Activated CD8-positive, alpha-beta memory T cell treated with anti-CD3 and anti-CD28 coated beads for 48 hours (primary cell): ENCODE measurements at regions not wholly inside any gene's neighbourhood (a gene's known extent, or its start where the extent isn't known, plus 50 kb on each side); places are given as distances from the start of the nearest gene placed in this dataset.
"Not testable (repeated sequence)": the region's sequence is repeated elsewhere in the genome, so short reads cannot be mapped to it uniquely, and the experiment has no call there.

Experiments
- DNase-seq, 3 experiments: peaks; one replicate each; pipeline ENCODE4 v3.0.0-alpha.2; 2020; ENCODE audit warnings: low read depth in 2 of 3, low spot score in 2 of 3

DNA sequence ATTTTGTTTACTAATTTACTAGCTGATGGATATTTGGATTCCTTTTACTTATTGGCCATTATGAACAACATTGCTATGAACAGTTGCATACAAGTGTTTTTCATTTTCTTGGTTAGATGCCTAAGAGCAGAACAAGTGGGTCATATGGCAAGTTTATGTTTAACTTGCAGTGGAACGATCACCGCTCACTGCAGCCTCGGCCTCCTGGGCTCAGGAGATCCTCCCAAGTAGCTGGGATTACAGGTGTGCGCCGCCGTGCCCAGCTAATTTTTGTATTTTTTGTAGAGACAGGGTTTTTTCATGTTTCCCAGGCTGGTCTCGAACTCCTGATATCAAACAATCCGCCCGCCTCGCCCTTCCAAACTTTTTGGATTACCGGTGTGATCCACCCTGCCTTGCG is 820.5 kb upstream of the TMPRSS15 start:
- DNase-seq: no peak

DNA sequence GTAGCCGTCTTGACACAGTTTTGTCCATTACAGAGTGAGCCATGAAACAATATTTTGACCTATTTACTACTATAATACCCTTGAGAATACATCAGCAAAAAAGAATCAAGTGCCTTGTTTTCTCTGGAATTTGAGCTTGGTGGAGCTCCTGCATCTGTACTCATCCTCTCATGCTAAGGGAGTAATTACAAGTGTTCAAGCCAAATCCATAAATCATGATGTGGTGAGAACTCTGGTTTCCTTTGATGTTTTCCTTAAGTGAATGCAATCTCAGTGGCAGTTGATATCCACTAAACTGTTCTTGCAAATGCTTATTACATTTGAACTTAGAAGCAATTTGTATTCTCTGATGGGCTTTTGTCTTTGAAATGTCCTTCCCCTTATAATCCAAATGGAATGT is 824.6 kb upstream of the TMPRSS15 start:
- DNase-seq: no peak

DNA sequence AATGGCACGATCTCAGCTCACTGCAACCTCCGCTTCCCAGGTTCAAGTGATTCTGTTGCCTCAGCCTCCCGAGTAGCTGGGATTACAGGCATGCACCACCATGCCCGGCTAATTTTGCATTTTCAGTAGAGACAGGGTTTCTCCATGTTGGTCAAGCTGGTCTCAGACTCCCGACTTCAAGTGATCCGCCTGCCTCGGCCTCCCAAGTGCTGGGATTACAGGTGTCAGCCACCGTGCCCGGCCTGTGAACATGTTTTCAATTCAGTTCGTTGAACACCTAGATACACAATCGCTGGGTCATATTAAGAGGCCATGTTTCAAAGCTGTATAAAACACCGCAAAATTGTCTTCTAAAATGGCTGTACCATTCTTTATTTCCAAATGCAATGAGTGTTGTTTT is 830.3 kb upstream of the TMPRSS15 start:
- not testable (repeated sequence) for DNase-seq

DNA sequence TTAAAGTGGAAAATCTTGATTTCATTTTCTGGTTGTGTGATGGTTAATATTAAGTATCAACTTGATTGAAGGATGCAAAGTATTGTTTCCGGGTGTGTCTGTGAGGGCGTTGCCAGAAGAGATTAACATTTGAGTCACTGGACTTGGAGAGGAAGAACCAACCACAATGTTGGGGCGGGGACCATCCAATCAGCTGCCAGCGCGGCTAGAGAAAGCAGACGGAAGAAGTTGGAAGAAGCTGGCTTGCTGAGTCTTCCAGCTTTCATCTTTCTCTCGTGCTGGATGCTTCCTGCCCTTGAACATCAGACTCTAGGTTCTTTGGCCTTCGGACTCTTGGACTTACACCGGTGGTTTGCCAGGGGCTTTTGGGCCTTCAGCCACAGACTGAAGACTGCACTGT is 832.6 kb upstream of the TMPRSS15 start:
- DNase-seq: no peak

DNA sequence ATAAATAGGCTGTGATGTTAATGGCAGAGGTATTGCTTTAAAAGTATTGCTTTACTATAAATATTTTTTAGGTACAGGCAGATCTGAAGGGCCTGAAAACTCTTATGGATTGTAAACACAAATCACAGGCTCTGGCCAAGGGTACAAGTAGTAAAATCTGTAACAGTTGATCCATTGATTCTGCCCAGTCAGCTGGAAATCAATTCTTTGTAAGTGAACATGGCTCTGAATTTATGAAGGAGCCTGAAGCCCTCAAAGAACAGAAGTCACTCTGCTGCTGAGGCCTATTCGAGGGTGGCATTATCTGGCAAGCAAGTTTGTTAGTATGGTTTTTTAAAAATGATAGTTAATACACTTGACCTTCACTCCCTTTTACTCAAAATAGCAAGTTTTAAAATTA is 834.0 kb upstream of the TMPRSS15 start:
- no peak for DNase-seq

DNA sequence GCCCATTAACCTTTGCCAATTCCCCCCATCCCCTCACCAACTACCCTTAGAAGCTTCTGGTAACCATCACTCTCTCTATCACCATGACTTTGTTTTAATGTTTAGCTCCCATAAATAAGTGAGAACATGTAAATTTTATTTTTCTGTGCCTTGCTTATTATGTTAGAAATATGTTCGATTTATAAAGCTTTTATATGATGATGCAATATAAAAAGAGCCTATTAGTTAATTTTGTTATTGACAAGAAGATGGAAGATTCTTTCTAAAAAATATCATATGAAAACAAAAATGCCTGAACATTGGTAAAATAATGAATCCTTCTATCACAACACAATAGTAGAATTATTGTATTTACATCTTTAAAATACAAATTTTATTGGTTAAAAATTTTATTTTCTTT is 836.1 kb upstream of the TMPRSS15 start:
- DNase-seq: no peak

DNA sequence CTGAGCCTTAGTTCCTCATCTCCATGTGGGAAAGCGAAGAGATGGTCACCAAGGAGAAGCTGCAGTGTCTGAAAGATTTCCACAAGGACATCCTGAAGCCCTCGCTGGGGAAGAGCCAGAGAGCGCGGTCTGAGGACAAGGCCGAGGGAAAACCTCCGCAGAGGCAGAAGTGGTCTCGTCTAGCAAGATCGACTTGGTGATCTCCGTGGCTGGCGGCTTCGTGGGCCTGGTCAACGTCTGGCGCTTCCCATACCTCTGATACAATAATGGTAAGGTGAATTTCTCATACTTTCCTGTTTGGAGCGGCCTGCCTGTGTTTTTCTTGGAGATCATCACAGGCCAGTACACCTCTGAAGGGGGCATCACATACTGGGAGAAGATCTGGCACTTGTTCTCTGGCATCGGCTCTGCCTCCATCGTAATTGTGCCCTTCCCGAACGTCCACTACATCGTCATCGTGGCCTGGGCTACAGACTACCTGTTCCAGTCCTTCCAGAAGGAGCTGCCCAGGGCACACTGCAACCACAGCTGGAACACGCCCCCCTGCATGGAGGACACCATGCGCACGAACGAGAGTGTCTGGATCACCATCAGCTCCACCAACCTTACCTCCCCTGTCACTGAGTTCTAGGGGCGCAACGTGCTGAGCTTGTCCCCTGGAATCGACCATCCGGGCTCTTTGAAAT is 841.1 kb upstream of the TMPRSS15 start:
- DNase-seq: no peak

DNA sequence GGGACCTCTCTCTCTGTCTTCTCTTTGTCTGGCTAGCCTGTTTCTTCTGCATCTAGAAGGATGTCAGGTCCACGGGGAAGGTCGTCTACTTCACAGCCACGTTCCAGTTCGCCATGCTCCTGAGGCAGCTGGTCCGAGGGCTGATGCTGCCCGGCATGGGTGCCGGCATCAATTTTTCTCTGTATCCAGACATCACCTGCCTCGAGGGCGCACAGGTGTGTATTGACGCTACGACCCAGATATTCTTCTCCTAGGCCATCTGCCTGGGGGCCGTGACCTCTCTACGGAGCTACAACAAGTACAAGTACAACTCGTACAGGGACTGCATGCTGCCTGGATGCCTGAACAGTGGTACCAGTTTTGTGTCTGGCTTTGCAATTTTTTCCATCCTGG is 841.6 kb upstream of the TMPRSS15 start:
- no peak for DNase-seq

DNA sequence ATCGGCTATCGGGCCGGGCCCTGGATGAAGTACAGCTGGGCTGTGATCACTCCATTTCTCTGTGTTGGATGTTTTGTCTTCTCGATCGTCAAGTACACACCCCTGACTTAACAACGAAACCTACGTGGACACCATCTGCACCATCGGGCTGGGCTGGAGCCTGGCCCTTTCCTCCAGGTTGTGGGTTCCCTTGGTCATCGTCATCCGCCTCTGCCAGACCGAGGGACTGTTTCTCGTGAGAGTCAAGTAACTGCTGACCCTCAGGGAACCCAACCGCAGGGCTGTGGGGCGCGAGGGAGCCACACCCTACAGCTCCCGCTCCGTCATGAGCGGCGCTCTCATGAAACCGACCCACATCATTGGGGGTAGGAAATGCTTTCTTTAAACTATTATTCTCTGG is 842.4 kb upstream of the TMPRSS15 start:
- DNase-seq: no peak

DNA sequence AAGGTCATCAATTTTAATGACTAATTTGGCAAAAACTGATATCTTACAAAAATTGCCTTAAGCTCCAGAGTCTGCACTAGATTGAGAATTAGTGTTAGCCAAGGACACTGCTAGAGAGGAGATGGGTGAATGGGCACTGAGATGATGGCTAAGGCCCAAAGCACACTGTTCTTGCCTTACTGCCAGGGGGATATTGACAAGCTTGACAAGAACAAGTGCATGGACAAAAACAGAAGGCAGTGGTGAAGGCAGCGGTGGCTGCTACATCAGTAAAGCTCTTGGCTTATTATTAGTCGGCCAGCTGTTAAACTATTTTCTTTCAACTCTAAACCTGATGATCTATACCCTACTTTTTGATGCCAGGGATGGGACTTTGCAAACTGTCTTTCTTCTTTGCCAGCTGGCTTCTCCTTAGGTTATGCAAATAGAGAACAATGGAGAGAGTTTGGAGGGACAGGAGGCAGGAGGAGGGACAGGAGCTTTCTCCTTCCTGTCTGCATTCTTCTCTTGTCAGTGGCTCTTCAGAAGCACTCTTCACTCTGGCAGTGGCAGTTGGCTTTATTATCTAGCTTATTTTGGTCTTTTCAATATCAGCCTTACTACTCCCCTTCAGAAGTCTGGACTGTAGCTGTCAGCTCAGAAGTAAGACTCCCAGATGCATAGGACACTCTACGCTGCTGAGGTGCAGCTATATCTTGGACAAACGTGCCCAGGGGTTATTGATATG is 853.5 kb upstream of the TMPRSS15 start:
- DNase-seq: no peak

DNA sequence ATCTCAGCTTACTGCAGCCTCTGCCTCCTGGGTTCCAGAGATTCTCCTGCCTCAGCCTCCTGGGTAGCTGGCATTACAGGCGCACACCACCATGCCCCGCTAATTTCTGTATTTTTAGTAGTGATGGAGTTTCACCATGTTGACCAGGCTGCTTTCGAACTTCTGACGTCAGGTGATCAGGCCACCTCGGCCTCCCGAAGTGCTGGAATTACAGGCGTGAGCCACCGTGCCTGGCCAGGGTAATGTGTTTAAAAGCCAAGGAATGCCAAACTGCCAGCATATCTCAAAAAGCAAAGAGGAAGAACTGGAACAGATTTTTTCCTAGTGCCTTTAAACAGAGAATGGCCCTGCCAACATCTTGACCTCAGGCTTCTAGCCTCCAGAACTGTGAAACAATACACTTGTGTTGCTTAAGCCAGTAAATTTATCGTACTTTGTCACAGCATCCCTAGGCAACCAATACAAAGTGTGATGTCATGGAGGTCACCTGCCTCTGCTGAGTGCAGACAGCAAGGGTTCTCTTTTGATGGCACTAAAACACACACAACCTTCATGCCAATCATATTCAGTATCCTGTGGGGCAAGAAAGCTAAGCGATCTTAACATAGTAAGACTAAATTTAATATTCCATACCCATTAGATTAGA is 858.3 kb upstream of the TMPRSS15 start:
- DNase-seq: no peak

DNA sequence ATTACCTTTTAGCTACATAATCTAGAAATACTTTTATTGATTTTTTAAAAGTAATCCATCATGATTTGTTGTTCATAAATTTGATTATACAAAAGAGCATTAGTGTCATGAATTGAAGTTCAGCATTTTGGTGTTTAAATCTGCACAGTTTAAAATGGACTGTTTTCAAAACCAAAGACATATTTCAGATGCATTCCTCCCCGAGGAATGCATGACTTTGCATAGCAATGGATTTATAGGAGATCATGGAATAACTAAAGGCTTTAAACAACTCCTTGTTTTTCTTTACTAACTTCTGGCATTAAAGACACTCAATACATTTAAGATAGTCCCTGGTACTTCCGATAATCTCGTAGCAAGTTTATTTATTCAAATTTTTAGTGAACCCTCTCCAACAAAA is 863.1 kb upstream of the TMPRSS15 start:
- no peak for DNase-seq

DNA sequence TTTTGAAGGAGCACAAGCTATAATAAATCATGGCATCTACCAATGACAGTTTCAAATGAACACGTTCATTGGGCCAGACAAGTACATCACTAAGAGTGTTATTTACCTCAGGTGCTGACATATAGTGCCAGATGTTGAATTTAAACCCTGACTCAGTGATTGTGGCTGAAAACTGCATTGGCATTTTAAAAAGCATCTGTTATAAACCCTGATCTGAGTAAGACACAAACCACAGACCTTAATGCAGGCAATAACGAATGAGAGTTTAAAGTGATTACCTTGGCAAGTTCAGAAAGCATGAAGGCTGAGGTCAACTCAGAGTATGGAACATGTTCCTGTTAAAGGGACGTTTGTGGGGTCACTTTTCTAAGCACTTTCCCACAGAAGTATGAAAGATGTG is 865.1 kb upstream of the TMPRSS15 start:
- no peak for DNase-seq

DNA sequence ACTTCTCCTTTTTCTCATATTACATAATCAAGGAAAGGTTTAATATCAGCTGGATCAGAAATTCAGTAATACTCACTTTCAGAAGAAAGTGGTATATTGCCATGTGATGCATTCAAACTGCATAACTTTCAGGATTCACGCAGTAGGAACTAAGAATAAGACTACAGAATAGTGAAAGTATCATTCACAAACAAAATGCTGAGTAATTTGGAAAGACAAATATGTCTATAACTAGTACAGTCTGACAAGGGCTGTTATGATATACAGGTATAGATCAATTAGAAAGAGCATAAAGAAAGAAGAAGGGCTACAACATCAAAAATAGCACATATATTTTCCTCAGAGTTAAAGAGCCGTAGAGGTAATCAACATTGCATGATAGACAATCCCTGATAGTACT is 871.5 kb upstream of the TMPRSS15 start:
- no peak for DNase-seq

DNA sequence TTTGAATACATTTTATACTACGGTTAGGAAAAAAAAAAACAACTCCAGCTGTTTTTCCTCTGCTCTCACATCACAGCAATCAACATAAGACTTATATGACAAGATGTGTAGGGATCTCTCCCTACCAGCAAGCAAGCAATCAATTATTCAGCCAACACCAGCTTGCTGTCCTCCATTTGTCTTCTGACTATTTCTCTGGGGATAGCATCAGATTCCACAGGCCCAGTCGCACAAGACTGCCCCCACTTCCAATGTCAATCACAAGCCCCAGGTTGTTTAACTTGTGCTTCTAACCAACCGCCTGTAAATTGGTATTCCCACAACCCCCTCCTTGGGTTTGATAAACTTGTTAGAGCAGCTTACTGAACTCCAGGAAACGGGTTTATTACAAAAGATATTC is 873.1 kb upstream of the TMPRSS15 start:
- DNase-seq: no peak

DNA sequence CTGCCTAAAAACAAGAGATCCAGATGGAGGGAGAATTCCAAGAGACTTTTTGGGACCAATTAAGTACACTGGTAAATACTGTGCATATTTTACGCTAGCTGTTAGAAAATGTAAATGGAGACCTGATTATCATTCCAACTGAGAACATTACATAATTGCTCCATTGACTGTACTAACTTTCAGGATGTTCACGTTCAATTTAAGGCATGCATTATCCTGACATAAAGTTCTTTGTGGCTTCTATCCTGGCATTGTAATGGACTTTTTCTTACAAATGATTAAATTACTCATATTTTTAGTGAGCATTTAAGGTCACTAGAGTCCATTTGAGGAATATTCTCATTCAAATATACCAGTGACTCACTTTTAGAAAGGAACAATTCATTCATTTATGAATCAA is 883.3 kb upstream of the TMPRSS15 start:
- no peak for DNase-seq

DNA sequence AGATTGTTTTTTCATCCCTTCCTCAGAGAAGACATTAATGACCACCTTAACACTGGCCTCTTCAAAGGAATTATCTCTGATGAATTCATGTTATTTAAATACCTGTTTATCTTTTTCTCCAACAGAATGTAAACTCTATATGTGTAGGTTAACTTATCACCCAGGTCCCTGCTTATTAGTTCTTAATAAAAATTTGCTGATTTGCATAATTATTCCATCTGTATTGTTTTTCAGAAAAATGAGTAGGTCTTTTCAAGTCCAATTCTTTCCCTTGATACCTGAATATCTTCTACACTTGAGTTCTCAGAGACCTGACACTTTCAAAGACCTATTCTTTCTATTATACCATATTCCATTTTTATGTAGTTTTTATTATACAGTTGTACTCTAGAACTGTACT is 886.7 kb upstream of the TMPRSS15 start:
- DNase-seq: no peak

DNA sequence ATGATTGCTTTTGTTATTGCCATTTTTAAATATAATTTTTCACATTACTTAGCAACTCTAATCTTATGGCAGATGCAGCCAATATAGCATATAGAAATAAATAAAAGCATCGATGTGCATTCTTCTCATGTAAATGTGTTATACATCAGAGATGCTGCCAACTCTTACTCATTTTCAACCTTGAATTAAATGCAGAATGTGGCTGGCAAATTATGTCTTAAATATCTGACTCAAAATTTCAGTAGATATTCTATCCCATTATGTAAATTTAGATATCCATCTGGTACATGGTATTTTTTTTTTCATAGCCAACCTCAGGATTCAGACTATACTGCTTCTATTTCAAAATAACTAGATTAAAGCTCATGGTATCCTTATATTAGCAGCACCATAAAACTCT is 916.7 kb upstream of the TMPRSS15 start:
- DNase-seq: no peak

DNA sequence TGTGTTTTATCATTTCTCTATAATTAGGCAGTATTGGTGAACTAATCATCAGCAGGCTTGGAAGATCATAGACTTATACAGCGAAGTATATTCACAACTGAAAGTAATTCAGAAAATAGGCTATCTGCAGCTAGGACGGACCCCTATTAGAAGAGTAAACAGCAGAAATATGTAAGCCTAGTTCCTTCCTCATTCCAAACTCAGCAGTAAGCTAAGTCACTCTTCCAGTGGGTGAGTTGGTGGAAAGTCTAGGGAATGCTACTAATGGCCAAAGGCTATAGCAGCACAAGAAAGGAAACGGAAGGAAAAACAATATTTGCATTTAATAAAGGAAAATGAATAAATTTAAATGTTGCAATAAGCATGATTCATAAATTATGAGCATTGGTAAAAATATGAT is 918.1 kb upstream of the TMPRSS15 start:
- no peak for DNase-seq

DNA sequence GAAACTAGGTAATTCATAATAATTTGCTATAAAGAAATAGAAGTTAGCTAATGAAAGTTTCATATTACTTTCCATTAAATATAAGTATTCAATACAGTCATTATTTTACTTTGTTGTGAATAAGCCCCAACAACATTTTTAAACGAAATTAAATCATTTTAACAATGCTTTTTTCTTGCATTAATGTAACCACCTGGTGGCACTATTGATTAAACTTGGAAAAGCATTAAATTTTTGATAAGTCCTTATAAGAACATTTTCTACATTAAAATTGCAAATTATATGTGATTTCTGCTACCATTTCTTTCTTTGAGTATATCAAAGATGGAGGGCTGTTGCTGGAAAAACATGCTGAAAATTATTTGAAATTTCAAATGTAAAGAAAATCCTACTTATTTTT is 918.8 kb upstream of the TMPRSS15 start:
- DNase-seq: no peak

DNA sequence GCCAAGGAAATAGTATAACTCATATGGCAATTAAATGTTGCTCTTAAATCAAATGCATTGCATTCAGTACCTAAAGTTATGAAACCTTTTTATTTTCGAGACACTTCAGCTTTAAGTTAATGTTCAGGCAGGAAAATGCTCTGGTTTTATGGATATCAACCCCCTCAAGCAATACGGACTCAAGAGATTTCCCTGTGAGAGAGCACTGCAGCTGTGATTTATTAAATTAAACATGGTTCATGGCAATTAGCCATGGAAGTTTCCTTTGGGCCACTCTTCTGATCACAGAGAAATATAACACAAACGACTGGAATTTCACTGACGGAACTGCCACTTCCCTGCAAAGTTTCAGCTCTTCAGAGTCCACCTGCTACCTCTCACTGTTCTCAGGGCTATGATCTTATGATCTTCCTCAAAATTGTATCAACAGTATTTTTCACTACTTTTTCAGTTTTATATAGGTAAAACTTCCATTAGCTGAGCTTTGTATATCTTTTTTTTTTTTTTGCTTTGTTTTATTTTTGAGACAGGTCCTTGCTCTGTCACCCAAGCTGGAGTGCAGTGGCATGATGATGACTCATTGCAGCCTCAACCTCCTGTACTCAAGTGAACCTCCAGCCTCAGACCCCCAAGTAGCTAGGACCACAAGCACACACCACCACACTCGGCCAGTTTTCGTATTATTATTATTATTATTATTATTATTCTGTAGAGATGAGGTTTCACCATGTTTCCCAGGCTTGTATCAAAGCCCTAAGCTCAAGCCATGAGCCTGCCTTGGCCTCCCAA is 923.1 kb upstream of the TMPRSS15 start:
- no peak for DNase-seq

DNA sequence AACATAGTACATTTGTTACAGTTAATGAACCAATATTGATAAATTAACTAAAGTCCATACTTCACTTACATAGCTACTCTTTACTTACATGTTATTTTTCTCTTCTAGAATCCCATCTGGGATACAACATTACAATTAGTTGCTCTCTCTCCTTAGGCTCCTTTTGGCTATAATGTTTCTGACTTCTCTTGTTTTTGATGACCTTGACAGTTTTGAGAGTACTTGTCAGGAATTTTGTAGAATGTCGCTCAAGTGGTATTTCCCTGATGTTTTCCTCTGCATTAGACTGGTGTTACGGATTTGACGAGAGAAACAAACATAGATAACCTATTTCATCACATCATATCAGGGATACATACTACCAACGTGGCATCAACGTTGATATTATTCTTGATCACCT is 925.4 kb upstream of the TMPRSS15 start:
- no peak for DNase-seq
